ENCODE measurements at regions not wholly inside any gene's neighbourhood (a gene's known extent, or its start where the extent isn't known, plus 50 kb on each side); places are given as distances from the start of the nearest gene placed in this dataset.

DNA sequence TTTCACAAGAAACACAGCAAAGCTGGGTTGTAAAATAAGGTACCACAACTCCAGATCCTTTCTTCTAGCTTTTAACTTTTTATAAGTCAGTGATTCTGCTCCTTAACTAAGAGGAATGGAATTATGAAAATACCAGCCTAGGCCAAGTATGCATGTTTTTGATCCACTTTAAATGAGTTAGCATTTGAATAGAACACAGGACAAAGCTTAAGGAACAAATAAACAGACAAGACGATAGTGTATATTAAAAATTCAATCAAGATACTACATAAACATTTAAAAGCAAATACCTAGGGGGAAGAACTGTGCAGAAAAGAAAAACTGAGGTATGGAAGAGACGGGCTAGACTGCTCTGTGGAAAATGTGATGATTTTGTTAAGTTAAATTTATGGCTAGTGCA, 200.7 kb downstream of the LURAP1L start:
- TF ChIP-seq CTCF (IDR thresholded peaks at IDR 0.05; ENCODE audit: insufficient read depth, low read depth, low read length) (no peak), EZH2 (IDR thresholded peaks at IDR 0.05; ENCODE audit: insufficient read depth, low read length) (no peak)
